HG02678 (cell line): ENCODE measurements at regions not wholly inside any gene's neighbourhood (a gene's known extent, or its start where the extent isn't known, plus 50 kb on each side); places are given as distances from the start of the nearest gene placed in this dataset.

Experiments
- ATAC-seq: cut with Tn5 transposase; IDR thresholded peaks from one replicate; pipeline ENCODE4 v1.9.1; 2021; ENCODE audit warnings: mild to moderate bottlenecking, moderate library complexity; ENCODE audit not compliant: unreplicated experiment

GRCh38 chr16:59213952-59214351 is 479.8 kb upstream of the GOT2 start:
- ATAC-seq, result no peak

GRCh38 chr16:59212492-59213024 is 478.4 kb upstream of the GOT2 start:
- ATAC-seq, result no peak

- no peak for ATAC-seq
These were observed 476.9 kb upstream of the GOT2 start for GRCh38 chr16:59210955-59211541.

- no peak for ATAC-seq
These were observed 471.3 kb upstream of the GOT2 start for GRCh38 chr16:59205403-59205802.

- no peak for ATAC-seq
These were observed 470.5 kb upstream of the GOT2 start for GRCh38 chr16:59204589-59204988.

- no peak for ATAC-seq
These were observed 468.2 kb upstream of the GOT2 start for GRCh38 chr16:59202233-59202862.

GRCh38 chr16:59201821-59202220 is 467.7 kb upstream of the GOT2 start:
- ATAC-seq, result no peak

GRCh38 chr16:59201160-59201559 is 467.0 kb upstream of the GOT2 start:
- ATAC-seq, result no peak

GRCh38 chr16:59198487-59198886 is 464.4 kb upstream of the GOT2 start:
- ATAC-seq, result no peak

GRCh38 chr16:59195242-59195641 is 461.1 kb upstream of the GOT2 start:
- ATAC-seq, result no peak

- ATAC-seq, result no peak
These were observed 459.5 kb upstream of the GOT2 start for GRCh38 chr16:59193637-59194036.

GRCh38 chr16:59192551-59193199 is 458.6 kb upstream of the GOT2 start:
- ATAC-seq, result peak; percentile 48

GRCh38 chr16:59190731-59191130 is 456.6 kb upstream of the GOT2 start:
- no peak for ATAC-seq

- ATAC-seq, result no peak
These were observed 453.9 kb upstream of the GOT2 start for GRCh38 chr16:59188029-59188428.

GRCh38 chr16:59181821-59182420 is 447.8 kb upstream of the GOT2 start:
- no peak for ATAC-seq

- ATAC-seq, result no peak
These were observed 446.0 kb upstream of the GOT2 start for GRCh38 chr16:59180083-59180476.

GRCh38 chr16:59179446-59180082 is 445.4 kb upstream of the GOT2 start:
- no peak for ATAC-seq

- ATAC-seq, result no peak
These were observed 439.3 kb upstream of the GOT2 start for GRCh38 chr16:59173408-59173831.

- no peak for ATAC-seq
These were observed 436.1 kb upstream of the GOT2 start for GRCh38 chr16:59170099-59170712.

- ATAC-seq, result no peak
These were observed 435.1 kb upstream of the GOT2 start for GRCh38 chr16:59169168-59169567.
